GM12891 (cell line): ENCODE measurements at regions not wholly inside any gene's neighbourhood (a gene's known extent, or its start where the extent isn't known, plus 50 kb on each side); places are given as distances from the start of the nearest gene placed in this dataset.

Experiments used
- PAX5 ChIP-seq: IDR thresholded peaks from 2 replicates; pipeline ENCODE4 v1.6.1; 2011; ENCODE audit warnings: low read length, moderate library complexity, mild to moderate bottlenecking; ENCODE audit not compliant: insufficient read depth, severe bottlenecking
- POLR2A ChIP-seq: IDR thresholded peaks from 2 replicates; pipeline ENCODE4 v1.6.1; 2011; ENCODE audit warnings: low read depth, low read length, control low read depth

DNA sequence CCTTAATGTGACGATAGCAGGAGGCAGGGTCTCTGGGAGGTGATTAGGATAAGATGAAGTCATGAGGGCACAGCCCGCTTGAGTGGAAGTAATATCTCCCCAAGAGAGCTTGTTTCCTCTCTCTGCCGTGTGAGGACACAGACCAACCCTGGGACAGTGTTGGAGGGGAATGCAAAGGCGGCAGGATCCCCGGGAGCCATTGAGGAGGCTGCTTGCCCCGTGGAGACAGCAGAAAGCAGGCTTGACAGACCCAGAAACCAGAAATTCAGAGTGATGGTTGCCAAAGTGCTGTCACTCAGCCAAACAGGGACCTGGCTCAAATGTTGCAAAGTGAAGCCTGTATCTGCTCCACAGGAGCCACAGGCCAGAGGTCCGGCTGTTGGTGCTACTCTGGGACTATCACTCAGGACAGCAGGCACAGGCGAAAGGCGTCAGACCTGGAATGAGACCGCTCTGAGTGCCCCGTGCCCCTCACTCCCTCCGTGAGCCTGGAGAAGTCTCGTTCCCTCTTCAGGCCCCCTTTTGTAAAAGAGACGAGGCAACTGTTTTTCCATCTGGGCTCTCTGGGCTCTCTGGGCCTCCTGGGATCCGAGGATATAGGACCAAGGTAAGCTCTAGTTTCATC, 96.6 kb upstream of the VANGL1 start:
- TF ChIP-seq POLR2A (no peak), PAX5 (no peak)
